Left forelimb (tissue), 1 donor: ENCODE measurements at regions not wholly inside any gene's neighbourhood (a gene's known extent, or its start where the extent isn't known, plus 50 kb on each side); places are given as distances from the start of the nearest gene placed in this dataset.
"Not testable (repeated sequence)": the region's sequence is repeated elsewhere in the genome, so short reads cannot be mapped to it uniquely, and the experiment has no call there.

Source experiments
- DNase-seq: peaks from one replicate; pipeline ENCODE4 v3.0.0-alpha.2; 2018; ENCODE audit warnings: low spot score

GRCh38 chr18:51522338-51522737 lies 324.9 kb upstream of the MEX3C start:
- DNase-seq: no peak

- no peak for DNase-seq
Measured at GRCh38 chr18:51522821-51523220, 325.3 kb upstream of the MEX3C start.

- DNase-seq: no peak
Measured at GRCh38 chr18:51523671-51524070, 326.2 kb upstream of the MEX3C start.

GRCh38 chr18:51525453-51526225 lies 328.2 kb upstream of the MEX3C start:
- no peak for DNase-seq

GRCh38 chr18:51527826-51528225 lies 330.3 kb upstream of the MEX3C start:
- DNase-seq: no peak

- no peak for DNase-seq
Measured at GRCh38 chr18:51531501-51531900, 334.0 kb upstream of the MEX3C start.

GRCh38 chr18:51537487-51537886 lies 340.0 kb upstream of the MEX3C start:
- no peak for DNase-seq

- no peak for DNase-seq
Measured at GRCh38 chr18:51540562-51540961, 343.1 kb upstream of the MEX3C start.

GRCh38 chr18:51541230-51541629 lies 343.7 kb upstream of the MEX3C start:
- no peak for DNase-seq

- no peak for DNase-seq
Measured at GRCh38 chr18:51543658-51544155, 346.2 kb upstream of the MEX3C start.

GRCh38 chr18:51545446-51545845 lies 348.0 kb upstream of the MEX3C start:
- DNase-seq: no peak

GRCh38 chr18:51559198-51559901 lies 361.9 kb upstream of the MEX3C start:
- no peak for DNase-seq

GRCh38 chr18:51559902-51560287 lies 362.4 kb upstream of the MEX3C start:
- no peak for DNase-seq

GRCh38 chr18:51561821-51562220 lies 364.3 kb upstream of the MEX3C start:
- no peak for DNase-seq

- DNase-seq: no peak
Measured at GRCh38 chr18:51562866-51563265, 365.4 kb upstream of the MEX3C start.

GRCh38 chr18:51563396-51563795 lies 365.9 kb upstream of the MEX3C start:
- no peak for DNase-seq

GRCh38 chr18:51568151-51568550 lies 370.7 kb upstream of the MEX3C start:
- DNase-seq: no peak

GRCh38 chr18:51569153-51569552 lies 371.7 kb upstream of the MEX3C start:
- no peak for DNase-seq

- no peak for DNase-seq
Measured at GRCh38 chr18:51569561-51569960, 372.1 kb upstream of the MEX3C start.

- not testable (repeated sequence) for DNase-seq
Measured at GRCh38 chr18:51570071-51570470, 372.6 kb upstream of the MEX3C start.

GRCh38 chr18:51573886-51574285 lies 376.4 kb upstream of the MEX3C start:
- not testable (repeated sequence) for DNase-seq

- DNase-seq: no peak
Measured at GRCh38 chr18:51575171-51575570, 377.7 kb upstream of the MEX3C start.

GRCh38 chr18:51578406-51578980 lies 381.0 kb upstream of the MEX3C start:
- DNase-seq: no peak
